ENCODE measurements at regions not wholly inside any gene's neighbourhood (a gene's known extent, or its start where the extent isn't known, plus 50 kb on each side); places are given as distances from the start of the nearest gene placed in this dataset.

GRCh38 chr3:168371846-168372245 is 276.1 kb upstream of the GOLIM4 start:
- CTCF ChIA-PET, result no interaction called here
- H3K4me3 ChIP-seq (ENCODE audit: low read depth, low read length), result no peak overlapping the region
- no peak for TF ChIP-seq CTCF (IDR thresholded peaks at IDR 0.05; ENCODE audit: insufficient read depth, low read length, missing control alignments)
- POLR2A ChIA-PET, result no interaction called here
- DNase-seq (ENCODE audit: low read depth, low spot score), result no peak

- ChIA-PET CTCF (no interaction called here), POLR2A (no interaction called here)
- TF ChIP-seq CTCF (IDR thresholded peaks at IDR 0.05; ENCODE audit: insufficient read depth, low read length, missing control alignments), result no peak
- no peak overlapping the region for H3K4me3 ChIP-seq (ENCODE audit: low read depth, low read length)
- DNase-seq (ENCODE audit: low read depth, low spot score), result no peak
Observed at GRCh38 chr3:168364967-168365366, 269.2 kb upstream of the GOLIM4 start.

GRCh38 chr3:168362661-168363247 is 267.0 kb upstream of the GOLIM4 start:
- POLR2A ChIA-PET, result no interaction called here
- no peak overlapping the region for H3K4me3 ChIP-seq (ENCODE audit: low read depth, low read length)
- DNase-seq (ENCODE audit: low read depth, low spot score), result no peak
- TF ChIP-seq CTCF (IDR thresholded peaks at IDR 0.05; ENCODE audit: insufficient read depth, low read length, missing control alignments), result no peak
- CTCF ChIA-PET, result no interaction called here

GRCh38 chr3:168362156-168362555 is 266.4 kb upstream of the GOLIM4 start:
- TF ChIP-seq CTCF (IDR thresholded peaks at IDR 0.05; ENCODE audit: insufficient read depth, low read length, missing control alignments), result no peak
- DNase-seq (ENCODE audit: low read depth, low spot score), result no peak
- no peak overlapping the region for H3K4me3 ChIP-seq (ENCODE audit: low read depth, low read length)
- CTCF ChIA-PET, result no interaction called here
- POLR2A ChIA-PET, result no interaction called here

GRCh38 chr3:168360993-168361392 is 265.3 kb upstream of the GOLIM4 start:
- H3K4me3 ChIP-seq (ENCODE audit: low read depth, low read length), result no peak overlapping the region
- ChIA-PET CTCF (no interaction called here), POLR2A (no interaction called here)
- no peak for TF ChIP-seq CTCF (IDR thresholded peaks at IDR 0.05; ENCODE audit: insufficient read depth, low read length, missing control alignments)
- DNase-seq (ENCODE audit: low read depth, low spot score), result no peak

- H3K4me3 ChIP-seq (ENCODE audit: low read depth, low read length), result no peak overlapping the region
- TF ChIP-seq CTCF (IDR thresholded peaks at IDR 0.05; ENCODE audit: insufficient read depth, low read length, missing control alignments), result no peak
- ChIA-PET CTCF (no interaction called here), POLR2A (no interaction called here)
- no peak for DNase-seq (ENCODE audit: low read depth, low spot score)
Observed at GRCh38 chr3:168342946-168343850, 247.5 kb upstream of the GOLIM4 start.

Measured in AG04449 (cell line).